ENCODE measurements at regions not wholly inside any gene's neighbourhood (a gene's known extent, or its start where the extent isn't known, plus 50 kb on each side); places are given as distances from the start of the nearest gene placed in this dataset.

- no peaks in the 10 kb centered on the region for H3K27me3 ChIP-seq (ENCODE audit: control insufficient read depth, insufficient read depth, low read length)
- no peaks in the 10 kb centered on the region for H3K36me3 ChIP-seq (ENCODE audit: control insufficient read depth, insufficient read depth, low read length)
- TF ChIP-seq CTCF (IDR thresholded peaks at IDR 0.05; ENCODE audit: insufficient read depth, low read length, poor library complexity, severe bottlenecking): no peak
- H3K4me3 ChIP-seq (ENCODE audit: low read depth, low read length): no peak overlapping the region
- no peak for DNase-seq (ENCODE audit: low read depth)
Measured at GRCh38 chr13:76519685-76520084, 366.5 kb downstream of the KCTD12 start.

GRCh38 chr13:76516586-76516985 is 369.6 kb downstream of the KCTD12 start:
- no peak for TF ChIP-seq CTCF (IDR thresholded peaks at IDR 0.05; ENCODE audit: insufficient read depth, low read length, poor library complexity, severe bottlenecking)
- no peak for DNase-seq (ENCODE audit: low read depth)
- Histone ChIP-seq H3K27me3 (ENCODE audit: control insufficient read depth, insufficient read depth, low read length) (no peaks in the 10 kb centered on the region), H3K4me3 (ENCODE audit: low read depth, low read length) (no peak overlapping the region), H3K36me3 (ENCODE audit: control insufficient read depth, insufficient read depth, low read length) (no peaks in the 10 kb centered on the region)

- no peaks in the 10 kb centered on the region for H3K36me3 ChIP-seq (ENCODE audit: control insufficient read depth, insufficient read depth, low read length)
- H3K4me3 ChIP-seq (ENCODE audit: low read depth, low read length): no peak overlapping the region
- no peaks in the 10 kb centered on the region for H3K27me3 ChIP-seq (ENCODE audit: control insufficient read depth, insufficient read depth, low read length)
- TF ChIP-seq CTCF (IDR thresholded peaks at IDR 0.05; ENCODE audit: insufficient read depth, low read length, poor library complexity, severe bottlenecking): no peak
- DNase-seq (ENCODE audit: low read depth): no peak
Measured at GRCh38 chr13:76516013-76516412, 370.2 kb downstream of the KCTD12 start.

- H3K4me3 ChIP-seq (ENCODE audit: low read depth, low read length): no peak overlapping the region
- DNase-seq (ENCODE audit: low read depth): peak; percentile 51
- H3K27me3 ChIP-seq (ENCODE audit: control insufficient read depth, insufficient read depth, low read length): no peaks in the 10 kb centered on the region
- no peaks in the 10 kb centered on the region for H3K36me3 ChIP-seq (ENCODE audit: control insufficient read depth, insufficient read depth, low read length)
- no peak for TF ChIP-seq CTCF (IDR thresholded peaks at IDR 0.05; ENCODE audit: insufficient read depth, low read length, poor library complexity, severe bottlenecking)
Measured at GRCh38 chr13:76512721-76513145, 373.5 kb downstream of the KCTD12 start.

- TF ChIP-seq CTCF (IDR thresholded peaks at IDR 0.05; ENCODE audit: insufficient read depth, low read length, poor library complexity, severe bottlenecking): no peak
- Histone ChIP-seq H3K36me3 (ENCODE audit: control insufficient read depth, insufficient read depth, low read length) (no peaks in the 10 kb centered on the region), H3K27me3 (ENCODE audit: control insufficient read depth, insufficient read depth, low read length) (no peaks in the 10 kb centered on the region), H3K4me3 (ENCODE audit: low read depth, low read length) (no peak overlapping the region)
- no peak for DNase-seq (ENCODE audit: low read depth)
Measured at GRCh38 chr13:76505437-76505836, 380.8 kb downstream of the KCTD12 start.

- Histone ChIP-seq H3K36me3 (ENCODE audit: control insufficient read depth, insufficient read depth, low read length) (no peaks in the 10 kb centered on the region), H3K27me3 (ENCODE audit: control insufficient read depth, insufficient read depth, low read length) (no peaks in the 10 kb centered on the region), H3K4me3 (ENCODE audit: low read depth, low read length) (no peak overlapping the region)
- no peak for DNase-seq (ENCODE audit: low read depth)
- TF ChIP-seq CTCF (IDR thresholded peaks at IDR 0.05; ENCODE audit: insufficient read depth, low read length, poor library complexity, severe bottlenecking): no peak
Measured at GRCh38 chr13:76503766-76504165, 382.4 kb downstream of the KCTD12 start.

Measured in kidney epithelial cell (primary cell).